DND-41 (cell line): ENCODE measurements at regions not wholly inside any gene's neighbourhood (a gene's known extent, or its start where the extent isn't known, plus 50 kb on each side); places are given as distances from the start of the nearest gene placed in this dataset.
A peak's percentile ranks its signal among the peaks of the same experiment; 100 is the strongest.

Experiments
- ATAC-seq: fragments of 200-7000 bp; cut with Tn5 transposase; 3 replicates; pipeline ENCODE4 v1.9.1; 2021; ENCODE audit warnings: low read depth; ENCODE audit not compliant: insufficient read depth
- DNase-seq: peaks from one replicate; pipeline ENCODE4 v3.0.0-alpha.2; 2020
- H2AFZ ChIP-seq: 2 replicates; pipeline ENCODE4 v1.6.0; 2012; ENCODE audit warnings: low read depth, low read length
- H3K27ac ChIP-seq: 2 replicates; pipeline ENCODE4 v1.5.1; 2012; ENCODE audit warnings: low read length, inconsistent platforms
- H3K27me3 ChIP-seq: fragments of 200-600 bp; sonication (generic); 2 replicates; pipeline ENCODE4 v1.6.0; 2012; ENCODE audit warnings: low read length, mild to moderate bottlenecking, inconsistent platforms; ENCODE audit not compliant: insufficient read depth, poor library complexity
- H3K36me3 ChIP-seq: 2 replicates; pipeline ENCODE4 v1.5.1; 2012; ENCODE audit warnings: low read length, inconsistent platforms; ENCODE audit not compliant: insufficient read depth
- H3K4me1 ChIP-seq: 2 replicates; pipeline ENCODE4 v1.5.1; 2012; ENCODE audit warnings: mild to moderate bottlenecking, low read length; ENCODE audit not compliant: insufficient read depth
- H3K4me2 ChIP-seq: 2 replicates; pipeline ENCODE4 v1.6.0; 2012; ENCODE audit warnings: mild to moderate bottlenecking, moderate library complexity, low read length, inconsistent platforms; ENCODE audit not compliant: insufficient read depth
- H3K4me3 ChIP-seq, 2 experiments: fragments of 200-600 bp in 1 of 2; shearing (Covaris generic) in 1 of 2; 2 replicates each; pipeline ENCODE4 v1.5.1; 2012 to 2016; ENCODE audit warnings: inconsistent platforms in 2 of 2, low read length in 2 of 2, mild to moderate bottlenecking in 2 of 2, low read depth in 1 of 2, moderate library complexity in 1 of 2
- H3K79me2 ChIP-seq: 2 replicates; pipeline ENCODE4 v1.6.0; 2012; ENCODE audit warnings: low read length, inconsistent platforms; ENCODE audit not compliant: insufficient read depth
- H3K9ac ChIP-seq: 2 replicates; pipeline ENCODE4 v1.6.0; 2012; ENCODE audit warnings: low read depth, mild to moderate bottlenecking, inconsistent platforms, low read length, moderate library complexity
- H3K9me3 ChIP-seq: 2 replicates; pipeline ENCODE4 v1.5.1; 2012; ENCODE audit warnings: low read length, moderate library complexity, mild to moderate bottlenecking, inconsistent platforms; ENCODE audit not compliant: insufficient read depth, severe bottlenecking
- H4K20me1 ChIP-seq: 2 replicates; pipeline ENCODE4 v1.6.0; 2012; ENCODE audit warnings: low read length; ENCODE audit not compliant: insufficient read depth
- CTCF ChIP-seq: IDR thresholded peaks from 2 replicates; pipeline ENCODE4 v1.5.1; 2012; ENCODE audit warnings: borderline replicate concordance, low read length, moderate library complexity, mild to moderate bottlenecking; ENCODE audit not compliant: poor library complexity, severe bottlenecking; ENCODE audit errors: extremely low read depth
- EZH2 ChIP-seq: IDR thresholded peaks from 3 replicates; pipeline ENCODE4 v1.6.1; 2012; ENCODE audit warnings: borderline replicate concordance, low read depth, mild to moderate bottlenecking, moderate library complexity, low read length, inconsistent platforms; ENCODE audit not compliant: severe bottlenecking

GRCh38 chr2:236501026-236501425 lies 68.6 kb upstream of the ACKR3 start:
- Histone ChIP-seq H3K27ac (no peak overlapping the region), H3K36me3 (no peaks in the 10 kb centered on the region), H2AFZ (no peak overlapping the region), H3K27me3 (peaks cover 7% of the 10 kb centered on the region), H4K20me1 (no peaks in the 10 kb centered on the region), H3K4me2 (no peak overlapping the region), H3K79me2 (no peaks in the 10 kb centered on the region), H3K4me1 (no peaks in the 10 kb centered on the region), H3K9me3 (no peaks in the 10 kb centered on the region), H3K9ac (no peak overlapping the region), H3K4me3 (no peak overlapping the region)
- no peak for ATAC-seq
- TF ChIP-seq EZH2 (no peak), CTCF (no peak)
- DNase-seq = no peak

- TF ChIP-seq EZH2 (no peak), CTCF (no peak)
- Histone ChIP-seq H2AFZ (no peak overlapping the region), H3K9me3 (no peaks in the 10 kb centered on the region), H3K9ac (no peak overlapping the region), H3K4me2 (no peak overlapping the region), H3K4me3 (no peak overlapping the region), H3K79me2 (no peaks in the 10 kb centered on the region), H4K20me1 (no peaks in the 10 kb centered on the region), H3K4me1 (no peaks in the 10 kb centered on the region), H3K36me3 (no peaks in the 10 kb centered on the region), H3K27me3 (peaks cover 7% of the 10 kb centered on the region), H3K27ac (no peak overlapping the region)
- ATAC-seq (no peak), DNase-seq (no peak)
These were observed 68.1 kb upstream of the ACKR3 start for GRCh38 chr2:236501531-236501930.

GRCh38 chr2:236503100-236503499 lies 66.5 kb upstream of the ACKR3 start:
- Histone ChIP-seq H3K79me2 (no peaks in the 10 kb centered on the region), H3K36me3 (no peaks in the 10 kb centered on the region), H3K4me3 (no peak overlapping the region), H3K4me2 (no peak overlapping the region), H3K9ac (no peak overlapping the region), H4K20me1 (no peaks in the 10 kb centered on the region), H3K9me3 (no peaks in the 10 kb centered on the region), H3K4me1 (no peaks in the 10 kb centered on the region), H3K27me3 (peaks cover 7% of the 10 kb centered on the region), H2AFZ (no peak overlapping the region), H3K27ac (no peak overlapping the region)
- TF ChIP-seq CTCF (peak; percentile 34), EZH2 (no peak)
- DNase-seq (no peak), ATAC-seq (no peak)

GRCh38 chr2:236503583-236503982 lies 66.0 kb upstream of the ACKR3 start:
- Histone ChIP-seq H3K36me3 (no peaks in the 10 kb centered on the region), H3K4me1 (no peaks in the 10 kb centered on the region), H2AFZ (no peak overlapping the region), H3K9me3 (no peaks in the 10 kb centered on the region), H3K9ac (no peak overlapping the region), H3K79me2 (no peaks in the 10 kb centered on the region), H4K20me1 (no peaks in the 10 kb centered on the region), H3K4me3 (no peak overlapping the region), H3K4me2 (no peak overlapping the region), H3K27ac (no peak overlapping the region), H3K27me3 (peaks cover 4% of the 10 kb centered on the region)
- no peak for TF ChIP-seq EZH2
- TF ChIP-seq CTCF = no peak
- ATAC-seq (no peak), DNase-seq (no peak)
